ENCODE measurements at regions not wholly inside any gene's neighbourhood (a gene's known extent, or its start where the extent isn't known, plus 50 kb on each side); places are given as distances from the start of the nearest gene placed in this dataset.

- WGBS, 2 experiments (ENCODE audit: insufficient coverage in 1 of 2, insufficient read length in 1 of 2) = 90 to 92% methylated on average over 4 of the region's 4 CpGs
- H3K9me3 Mint-ChIP-seq = peaks cover 3% of the 10 kb centered on the region
- no peaks in the 10 kb centered on the region for H3K36me3 ChIP-seq (ENCODE audit: control insufficient read depth, insufficient read depth, low read length)
- peaks cover 4% of the 10 kb centered on the region for H3K4me1 ChIP-seq (ENCODE audit: control insufficient read depth, insufficient read depth, low read length)
- peak; percentile 33 for DNase-seq
- H3K27me3 Mint-ChIP-seq (ENCODE audit: insufficient read depth) = no peaks in the 10 kb centered on the region
- no peaks in the 10 kb centered on the region for H3K9me3 ChIP-seq (ENCODE audit: control insufficient read depth, low read length)
- H3K27me3 ChIP-seq (ENCODE audit: control insufficient read depth, insufficient read depth, low read length, poor library complexity, severe bottlenecking) = no peaks in the 10 kb centered on the region
- H3K4me1 Mint-ChIP-seq = peaks cover 20% of the 10 kb centered on the region
- H3K27ac ChIP-seq (ENCODE audit: low read depth, low read length) = no peak overlapping the region
- no peak for TF ChIP-seq CTCF (conservative IDR thresholded peaks at IDR 0.05)
- no peaks in the 10 kb centered on the region for H3K36me3 Mint-ChIP-seq (ENCODE audit: low read depth)
- no peak overlapping the region for H3K9ac ChIP-seq (ENCODE audit: extremely low read depth, low read length, poor library complexity, severe bottlenecking)
- H3K27ac Mint-ChIP-seq = no peak overlapping the region
- no peak overlapping the region for H3K4me3 Mint-ChIP-seq
- no peak overlapping the region for H3K4me3 ChIP-seq (ENCODE audit: low read length)
Measured at GRCh38 chr17:14731591-14731990, 430.7 kb downstream of the HS3ST3B1 start.

DNA sequence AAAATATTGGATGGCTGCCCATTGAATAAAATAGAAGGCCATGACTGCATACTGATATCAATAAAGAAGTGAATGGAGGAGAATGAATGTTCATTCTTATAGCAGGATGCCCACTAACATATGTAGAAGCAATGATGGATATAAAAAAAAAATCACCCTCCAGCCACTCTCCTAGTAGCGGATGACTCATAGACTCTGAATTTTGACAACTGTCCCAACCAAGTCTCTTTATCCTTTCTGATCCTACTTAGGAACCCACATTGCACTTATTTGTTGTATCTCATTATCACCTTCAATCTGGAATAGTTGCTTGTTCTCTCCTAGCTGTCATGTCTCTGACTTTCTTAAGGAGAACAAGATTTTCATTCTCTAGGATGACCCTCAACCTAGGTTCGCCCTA is 429.9 kb downstream of the HS3ST3B1 start:
- Histone ChIP-seq H3K4me1 (ENCODE audit: control insufficient read depth, insufficient read depth, low read length) (peaks cover 4% of the 10 kb centered on the region), H3K27me3 (ENCODE audit: control insufficient read depth, insufficient read depth, low read length, poor library complexity, severe bottlenecking) (no peaks in the 10 kb centered on the region), H3K4me3 (ENCODE audit: low read length) (no peak overlapping the region), H3K36me3 (ENCODE audit: control insufficient read depth, insufficient read depth, low read length) (no peaks in the 10 kb centered on the region), H3K9ac (ENCODE audit: extremely low read depth, low read length, poor library complexity, severe bottlenecking) (no peak overlapping the region), H3K27ac (ENCODE audit: low read depth, low read length) (no peak overlapping the region), H3K9me3 (ENCODE audit: control insufficient read depth, low read length) (no peaks in the 10 kb centered on the region)
- no peaks in the 10 kb centered on the region for H3K36me3 Mint-ChIP-seq (ENCODE audit: low read depth)
- no peak overlapping the region for H3K27ac Mint-ChIP-seq
- no peak for TF ChIP-seq CTCF (conservative IDR thresholded peaks at IDR 0.05)
- WGBS, 2 experiments (ENCODE audit: insufficient coverage in 1 of 2, insufficient read length in 1 of 2) = 96 to 98% methylated on average over 2 of the region's 2 CpGs
- peaks cover 3% of the 10 kb centered on the region for H3K9me3 Mint-ChIP-seq
- H3K4me1 Mint-ChIP-seq = peaks cover 20% of the 10 kb centered on the region
- no peaks in the 10 kb centered on the region for H3K27me3 Mint-ChIP-seq (ENCODE audit: insufficient read depth)
- no peak overlapping the region for H3K4me3 Mint-ChIP-seq
- no peak for DNase-seq

DNA sequence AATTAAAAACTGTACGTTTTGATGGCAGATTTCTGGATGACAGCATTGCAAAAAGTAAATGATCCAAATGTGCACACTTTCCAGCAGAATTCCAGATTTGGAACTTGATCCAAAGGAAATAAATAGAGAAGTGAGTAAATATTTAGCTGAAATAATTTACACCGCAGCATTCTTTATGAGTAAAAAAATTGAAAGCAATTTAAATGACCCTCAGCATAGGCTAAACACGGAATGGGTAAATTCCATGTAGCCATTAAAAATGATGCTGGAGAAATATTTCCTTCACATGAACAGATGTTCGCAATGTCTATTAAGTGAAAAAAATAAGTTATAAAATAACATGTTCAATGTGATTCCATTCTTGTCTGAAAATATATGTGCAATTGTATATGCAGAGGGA is 424.8 kb downstream of the HS3ST3B1 start:
- H3K4me3 Mint-ChIP-seq = no peak overlapping the region
- H3K27me3 Mint-ChIP-seq (ENCODE audit: insufficient read depth) = peaks cover 2% of the 10 kb centered on the region
- no peaks in the 10 kb centered on the region for H3K27me3 ChIP-seq (ENCODE audit: control insufficient read depth, insufficient read depth, low read length, poor library complexity, severe bottlenecking)
- no peak overlapping the region for H3K27ac Mint-ChIP-seq
- H3K27ac ChIP-seq (ENCODE audit: low read depth, low read length) = no peak overlapping the region
- 93 to 96% methylated on average over 4 of the region's 4 CpGs for WGBS, 2 experiments (ENCODE audit: insufficient coverage in 1 of 2, insufficient read length in 1 of 2)
- H3K9me3 ChIP-seq (ENCODE audit: control insufficient read depth, low read length) = peaks cover 6% of the 10 kb centered on the region
- H3K4me1 ChIP-seq (ENCODE audit: control insufficient read depth, insufficient read depth, low read length) = no peaks in the 10 kb centered on the region
- TF ChIP-seq CTCF (conservative IDR thresholded peaks at IDR 0.05) = no peak
- H3K4me3 ChIP-seq (ENCODE audit: low read length) = no peak overlapping the region
- peaks cover 13% of the 10 kb centered on the region for H3K9me3 Mint-ChIP-seq
- H3K36me3 ChIP-seq (ENCODE audit: control insufficient read depth, insufficient read depth, low read length) = no peaks in the 10 kb centered on the region
- peaks cover 11% of the 10 kb centered on the region for H3K4me1 Mint-ChIP-seq
- H3K9ac ChIP-seq (ENCODE audit: extremely low read depth, low read length, poor library complexity, severe bottlenecking) = no peak overlapping the region
- no peaks in the 10 kb centered on the region for H3K36me3 Mint-ChIP-seq (ENCODE audit: low read depth)
- no peak for DNase-seq
